ENCODE measurements at regions not wholly inside any gene's neighbourhood (a gene's known extent, or its start where the extent isn't known, plus 50 kb on each side); places are given as distances from the start of the nearest gene placed in this dataset.
"Not testable (repeated sequence)": the region's sequence is repeated elsewhere in the genome, so short reads cannot be mapped to it uniquely, and the experiment has no call there.

DNA sequence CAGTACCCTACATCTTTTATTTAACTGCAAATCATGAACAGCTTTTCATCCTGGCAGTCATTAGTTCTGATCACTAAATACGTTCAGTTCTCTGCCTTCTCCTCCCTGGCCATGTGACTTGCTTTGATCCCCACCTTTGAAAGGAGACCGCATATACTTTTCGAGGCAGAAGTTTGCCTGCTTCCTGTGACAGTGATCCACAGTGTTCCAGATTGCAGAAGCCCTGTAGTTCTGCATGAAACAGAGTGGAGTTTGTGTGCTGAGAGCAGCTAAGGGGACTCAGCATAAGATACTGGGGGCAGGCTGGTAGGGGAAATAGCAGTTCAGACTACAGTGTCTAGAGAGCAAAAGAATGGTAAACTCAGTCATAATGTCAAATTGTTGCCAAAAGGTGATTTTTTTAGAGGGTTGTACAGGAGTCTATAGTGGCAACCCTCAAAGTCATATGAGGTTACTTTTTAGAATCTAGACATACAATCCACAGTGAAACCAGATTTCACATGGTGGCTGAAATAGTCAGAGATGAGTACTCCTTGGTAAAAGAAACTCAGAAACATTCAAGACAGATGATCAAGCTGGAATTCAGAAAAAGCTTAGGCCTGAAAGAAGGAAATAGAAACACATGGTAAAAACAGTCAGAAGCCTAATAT, 1800.4 kb upstream of the CELF4 start:
- no peak for DNase-seq (ENCODE audit: low read depth)

DNA sequence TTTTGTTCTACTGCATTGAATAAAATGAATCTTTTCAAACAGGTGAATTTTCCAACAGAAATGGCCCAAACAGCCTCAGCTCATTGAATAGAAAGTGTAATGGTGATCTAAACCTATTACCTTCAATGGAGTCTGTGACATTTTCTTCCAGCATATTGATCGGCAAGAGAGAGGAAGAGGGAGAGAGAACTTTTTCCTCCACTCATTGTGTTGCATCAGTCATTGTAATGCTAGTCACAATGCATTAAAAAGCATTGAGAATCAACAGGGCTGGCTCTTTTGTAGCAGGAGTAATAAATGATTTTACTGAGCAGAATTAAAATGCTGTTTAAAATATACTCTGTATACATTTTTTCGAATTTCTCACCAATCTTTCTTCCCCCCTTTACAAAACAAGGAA, 1794.5 kb upstream of the CELF4 start:
- DNase-seq (ENCODE audit: low read depth) = no peak

DNA sequence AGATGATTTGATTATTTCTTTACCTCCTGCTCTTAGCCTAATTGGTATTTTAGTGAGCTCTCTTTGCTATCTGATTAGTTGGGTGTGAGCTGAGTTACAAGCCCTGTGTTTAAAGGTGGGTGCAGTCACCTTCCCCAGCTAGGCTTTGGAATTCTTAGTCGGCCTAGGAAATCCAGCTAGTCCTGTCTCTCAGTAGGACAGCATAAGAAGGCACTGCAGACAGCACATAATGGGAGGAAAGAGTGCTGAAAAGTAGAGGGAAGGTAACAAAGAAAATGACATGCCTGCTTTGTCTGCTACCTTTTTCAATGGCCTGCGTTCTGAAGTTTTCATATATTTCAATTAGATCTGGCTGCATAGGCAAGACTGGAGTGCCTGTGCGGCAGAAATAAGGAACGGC, 1794.0 kb upstream of the CELF4 start:
- DNase-seq (ENCODE audit: low read depth) = no peak

DNA sequence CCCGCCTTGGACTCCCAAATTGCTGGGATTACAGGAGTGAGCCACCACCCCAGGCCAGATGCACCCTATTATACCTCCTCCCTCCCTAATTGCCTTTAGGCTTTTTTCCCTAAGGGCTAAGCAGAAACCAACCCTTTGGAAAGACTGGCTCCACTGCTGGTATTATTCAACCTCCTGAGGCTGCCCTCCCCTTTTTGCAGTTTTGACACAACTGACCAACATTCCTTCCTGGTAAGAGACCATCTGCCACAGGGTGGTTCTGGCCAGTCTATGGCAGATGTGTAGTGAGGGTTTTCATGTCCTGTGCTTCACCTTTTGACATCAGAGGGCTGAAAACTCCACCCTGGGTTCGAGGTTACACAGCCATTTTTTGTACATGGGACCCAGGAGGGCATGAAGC, 1785.3 kb upstream of the CELF4 start:
- DNase-seq (ENCODE audit: low read depth) = no peak

DNA sequence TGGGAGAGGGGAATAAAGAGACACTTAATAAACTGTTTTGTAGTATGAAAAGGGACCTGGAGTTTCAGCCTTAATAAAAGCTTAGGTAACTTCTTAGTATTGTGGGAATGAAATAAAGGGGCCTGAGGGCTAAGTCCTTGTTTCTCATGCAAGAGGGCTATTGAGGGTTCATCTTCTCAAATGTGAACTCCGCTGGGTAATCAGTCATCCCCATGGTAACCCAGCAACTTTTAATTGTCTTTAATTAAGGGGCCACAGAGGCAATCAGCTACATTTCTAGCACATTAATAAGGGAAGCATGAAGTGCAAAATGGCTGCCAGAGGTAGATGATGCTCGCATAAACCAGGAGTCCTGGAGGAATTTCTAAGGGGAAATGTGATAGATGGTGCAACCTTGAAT, 1784.2 kb upstream of the CELF4 start:
- DNase-seq (ENCODE audit: low read depth) = no peak

DNA sequence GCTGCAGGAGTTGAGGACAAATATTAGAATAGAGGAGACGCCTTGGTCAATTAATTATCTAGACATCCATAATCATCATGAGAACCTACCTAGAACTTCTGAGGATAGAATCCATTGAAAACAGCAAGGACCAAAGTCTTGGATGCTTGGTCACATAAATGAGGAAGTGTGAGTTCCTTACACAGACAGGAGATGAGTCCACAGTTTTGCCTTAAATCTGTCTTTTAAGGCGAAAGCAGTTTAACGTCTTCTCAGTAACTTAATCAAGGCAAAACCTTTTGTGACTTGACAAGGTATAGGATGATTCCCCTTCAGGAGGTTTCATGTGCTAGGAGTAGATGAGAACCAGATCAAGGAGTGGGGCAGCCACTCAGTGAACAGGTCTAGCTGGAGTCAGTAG, 1783.2 kb upstream of the CELF4 start:
- DNase-seq (ENCODE audit: low read depth) = no peak

DNA sequence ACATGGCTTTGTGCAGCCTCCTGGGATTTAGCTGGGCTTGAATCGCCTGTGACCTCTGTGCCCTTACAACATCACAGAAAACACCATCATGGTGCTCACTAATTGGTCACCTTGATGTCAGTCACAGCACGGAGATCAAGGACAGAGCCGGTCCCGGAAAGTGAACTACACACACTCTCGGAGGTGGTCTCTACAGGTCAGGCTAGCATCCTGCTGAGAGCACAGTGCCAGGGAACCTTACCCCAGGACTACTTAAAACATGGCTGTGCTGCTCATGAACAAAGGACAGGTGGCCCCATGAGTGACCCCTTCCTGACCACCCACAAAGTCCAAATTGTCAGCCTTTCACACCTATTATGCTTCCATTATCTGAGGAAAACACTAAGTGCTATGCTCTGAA, 1782.1 kb upstream of the CELF4 start:
- DNase-seq (ENCODE audit: low read depth) = no peak

DNA sequence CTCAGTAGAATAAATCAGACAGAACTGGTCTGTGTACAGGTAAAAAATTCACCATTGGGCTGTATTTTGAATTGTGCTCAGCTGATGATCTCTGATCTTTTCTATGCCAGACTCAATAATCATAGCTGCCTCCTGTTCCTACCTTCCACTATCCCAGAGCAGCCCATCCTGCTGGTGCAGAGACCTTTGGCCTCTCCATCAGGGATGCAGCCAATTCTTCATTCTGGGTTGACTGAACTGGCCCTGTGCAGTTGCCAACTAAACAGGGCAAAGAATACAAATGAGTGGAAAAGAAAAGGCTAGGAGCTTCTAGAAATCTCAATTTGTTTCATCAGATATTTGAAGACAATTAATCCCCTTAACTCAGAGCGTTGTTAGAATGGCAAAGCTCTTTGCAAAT, 1781.3 kb upstream of the CELF4 start:
- DNase-seq (ENCODE audit: low read depth) = no peak

DNA sequence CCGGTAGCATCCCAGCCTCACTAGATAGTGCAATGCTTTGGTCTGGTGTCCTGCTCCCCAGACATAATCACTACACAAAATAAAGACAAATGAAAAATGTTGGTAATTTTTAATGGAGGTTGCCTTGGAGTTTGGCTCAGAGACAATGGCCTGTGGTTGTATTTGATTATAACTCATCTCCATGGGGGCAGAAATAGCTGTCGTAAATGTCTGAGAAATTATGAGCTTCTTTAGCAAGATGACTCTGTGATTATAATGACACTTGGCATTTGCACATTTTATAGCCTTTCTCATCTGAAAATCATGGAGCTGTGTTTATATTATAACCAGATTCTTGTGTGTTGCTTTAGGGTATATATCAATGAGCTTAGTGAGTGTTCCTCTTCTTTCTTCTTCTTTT, 1779.7 kb upstream of the CELF4 start:
- no peak for DNase-seq (ENCODE audit: low read depth)

DNA sequence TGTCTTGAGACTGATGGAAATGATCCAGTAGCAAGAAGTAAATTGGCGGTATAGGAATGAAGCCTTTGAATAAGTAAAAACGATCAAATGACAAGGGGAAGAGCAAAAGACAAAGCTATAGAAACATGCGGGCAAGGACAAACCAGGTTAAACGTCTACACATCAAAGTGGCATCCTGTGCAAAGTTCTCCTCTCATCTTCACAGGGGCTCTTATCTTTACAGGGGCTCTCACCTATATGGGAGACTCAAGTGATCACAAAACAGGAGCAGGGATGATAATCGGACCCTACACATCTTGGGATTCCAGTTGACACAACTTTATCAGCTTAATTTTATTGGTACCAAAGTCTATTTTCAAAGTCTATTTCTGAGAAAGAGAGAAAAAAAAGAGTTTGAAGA, 1778.9 kb upstream of the CELF4 start:
- DNase-seq (ENCODE audit: low read depth) = no peak

DNA sequence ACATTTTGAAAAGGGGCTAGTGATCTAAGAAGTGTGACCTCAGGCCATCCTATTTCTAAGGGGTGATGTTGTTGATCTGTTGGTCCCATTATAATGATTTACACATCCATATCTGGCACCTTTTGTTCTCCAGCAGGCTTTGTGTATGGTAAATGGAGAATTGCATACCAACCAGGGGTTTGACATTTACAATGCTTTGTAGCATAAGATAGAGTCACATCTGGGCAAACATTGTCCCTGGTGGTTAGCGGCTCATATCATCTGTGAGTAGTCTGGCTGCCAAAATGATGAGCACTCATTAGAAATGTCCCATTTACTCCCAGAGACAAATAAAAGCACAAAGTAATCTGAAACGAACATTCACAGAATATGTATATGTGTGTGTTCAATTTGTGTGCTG, 1775.5 kb upstream of the CELF4 start:
- DNase-seq (ENCODE audit: low read depth) = no peak

DNA sequence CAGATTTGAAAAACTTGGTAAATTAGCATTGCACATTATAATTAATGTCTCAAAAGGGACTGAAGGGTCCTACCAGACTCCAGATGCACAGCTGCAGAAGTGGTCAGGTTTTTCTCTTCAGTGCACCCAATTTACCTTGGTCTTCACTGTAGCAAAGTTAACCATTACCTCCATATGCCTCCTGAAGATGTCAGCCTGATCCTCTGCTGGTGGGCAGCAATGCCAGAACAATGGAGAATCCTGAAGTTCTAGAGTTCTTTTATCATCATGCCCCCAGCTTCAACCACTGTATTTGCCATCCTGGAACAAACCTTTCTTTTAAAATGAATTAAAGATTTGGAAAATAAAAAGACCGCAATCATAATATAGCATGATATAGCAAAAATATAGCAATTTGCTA, 1774.8 kb upstream of the CELF4 start:
- no peak for DNase-seq (ENCODE audit: low read depth)

DNA sequence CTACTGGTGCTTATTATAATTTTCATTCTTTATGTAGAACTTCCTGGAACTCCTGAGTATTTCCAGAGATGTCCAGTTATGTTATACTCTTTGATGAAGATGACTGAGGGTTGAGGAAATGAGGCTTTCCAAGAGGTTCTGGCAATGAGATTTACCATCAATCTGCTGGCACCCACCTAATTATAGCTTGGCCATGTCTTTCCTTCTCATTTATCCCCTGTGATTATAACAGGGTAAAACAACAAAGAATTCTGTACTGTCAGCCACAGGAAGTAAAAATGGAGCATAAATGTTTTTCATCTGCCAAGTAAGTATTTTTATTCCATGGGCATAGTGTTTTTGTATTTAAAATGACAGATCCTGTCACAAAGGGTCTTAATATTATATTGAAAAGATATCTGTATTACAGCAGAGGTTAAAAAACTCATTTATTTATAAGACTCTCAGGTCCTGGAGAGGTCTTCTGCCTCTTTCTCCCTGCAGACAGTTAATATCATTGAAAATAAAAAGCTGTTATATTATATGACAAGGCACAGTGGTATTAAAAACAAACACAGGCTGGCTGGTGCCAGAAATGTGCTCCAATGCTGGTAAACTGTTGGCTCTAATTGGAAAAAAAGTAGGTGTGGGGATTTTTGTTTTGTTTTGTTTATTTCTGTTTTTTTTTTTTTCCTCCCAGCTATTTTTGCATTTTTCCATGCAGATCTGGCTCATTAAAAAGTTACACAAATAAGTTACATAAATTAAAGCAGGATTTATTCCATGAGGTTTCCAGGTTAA, 1764.1 kb upstream of the CELF4 start:
- DNase-seq (ENCODE audit: low read depth) = no peak

DNA sequence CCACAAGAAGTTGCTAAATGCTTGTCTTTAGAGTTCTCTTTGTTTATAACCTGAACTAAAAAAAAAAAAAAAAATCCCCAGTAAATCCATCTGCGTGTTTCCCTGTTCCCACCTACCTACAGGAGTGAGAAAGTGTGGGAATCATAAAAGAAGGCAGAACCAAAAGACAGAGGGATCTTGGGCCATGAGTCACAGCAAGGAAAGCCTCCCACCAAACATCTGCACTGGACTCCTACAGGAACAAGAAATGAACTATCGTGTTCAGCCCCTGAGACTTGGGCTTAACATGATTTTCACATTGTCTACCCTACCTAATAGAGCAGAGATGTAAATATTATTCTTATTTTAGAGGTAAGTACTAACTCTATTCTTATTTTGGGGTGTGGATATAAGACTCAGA, 1761.2 kb upstream of the CELF4 start:
- DNase-seq (ENCODE audit: low read depth) = no peak

DNA sequence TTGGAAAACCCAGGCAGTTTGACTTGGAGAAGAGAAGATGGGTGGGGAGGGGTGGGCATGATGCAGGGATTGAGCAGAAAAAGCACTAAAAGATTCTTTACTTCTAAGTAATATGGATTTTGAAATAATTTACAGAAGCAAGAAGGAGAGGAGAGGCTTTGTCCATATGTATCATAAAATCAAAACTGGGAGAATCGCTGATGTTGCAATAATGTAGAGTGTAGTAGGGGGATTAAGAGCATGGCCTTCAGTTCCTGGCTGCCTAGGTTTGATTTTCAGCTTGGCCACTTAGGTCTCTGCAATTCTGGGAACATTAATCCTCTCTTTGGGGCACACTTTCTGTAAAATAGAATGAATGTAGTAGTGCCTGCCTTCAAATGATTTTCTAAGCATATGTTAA, 1760.4 kb upstream of the CELF4 start:
- no peak for DNase-seq (ENCODE audit: low read depth)

DNA sequence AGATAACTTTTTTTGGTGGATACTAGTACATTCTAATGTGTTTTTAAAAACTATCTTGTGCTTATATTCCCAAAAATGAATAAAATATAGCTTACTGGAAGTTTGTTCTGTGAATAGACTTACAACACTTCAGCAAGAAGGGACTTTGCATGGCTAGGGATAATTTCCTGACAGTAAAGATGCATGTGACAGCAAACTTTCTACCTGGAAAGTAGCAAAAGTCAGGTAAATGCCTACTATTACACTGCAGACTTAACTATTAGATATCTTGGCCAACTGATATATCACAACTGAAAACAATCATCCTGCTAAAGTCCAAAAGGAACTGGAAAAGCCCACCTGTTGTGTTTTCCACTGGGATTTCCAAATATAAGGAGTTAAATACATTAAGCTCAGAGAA, 1753.5 kb upstream of the CELF4 start:
- no peak for DNase-seq (ENCODE audit: low read depth)

DNA sequence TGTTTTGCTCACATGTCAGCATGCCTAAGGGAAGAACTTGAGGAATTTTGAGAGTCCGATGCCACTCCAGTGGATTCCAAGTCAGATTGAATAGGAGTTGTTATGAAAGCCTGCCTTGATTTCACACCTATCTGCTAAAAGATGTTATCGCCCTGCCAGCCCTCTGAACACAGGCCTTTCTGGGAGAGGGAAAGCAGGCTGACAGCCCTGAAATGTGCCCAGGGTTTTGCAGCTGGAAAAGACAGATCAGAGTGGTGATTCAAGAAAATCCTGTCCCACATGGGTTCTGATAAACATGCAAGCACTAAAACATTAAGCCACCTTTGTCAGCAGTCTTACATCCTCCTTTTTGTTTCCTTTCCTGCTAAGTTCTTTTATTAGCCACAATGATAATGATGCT, 1752.9 kb upstream of the CELF4 start:
- no peak for DNase-seq (ENCODE audit: low read depth)

DNA sequence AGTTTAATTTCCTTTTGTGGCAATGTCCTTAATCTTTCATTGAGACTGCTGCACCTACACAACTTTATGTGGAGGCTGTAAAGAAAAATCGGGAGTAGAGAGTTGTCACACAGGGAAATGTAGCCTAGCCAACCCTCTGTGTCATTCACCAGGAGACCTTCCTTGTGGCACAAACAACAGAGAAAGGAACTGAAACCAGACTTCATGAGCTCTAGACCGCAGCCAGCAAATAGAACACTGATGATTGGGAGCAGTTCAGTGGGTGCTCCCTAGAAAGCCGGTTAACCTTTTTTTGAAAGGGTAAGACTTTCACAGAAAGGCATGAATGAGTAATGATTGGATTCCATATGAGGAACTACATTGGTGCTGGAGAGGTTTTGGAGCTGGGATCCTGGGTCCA, 1752.4 kb upstream of the CELF4 start:
- no peak for DNase-seq (ENCODE audit: low read depth)

DNA sequence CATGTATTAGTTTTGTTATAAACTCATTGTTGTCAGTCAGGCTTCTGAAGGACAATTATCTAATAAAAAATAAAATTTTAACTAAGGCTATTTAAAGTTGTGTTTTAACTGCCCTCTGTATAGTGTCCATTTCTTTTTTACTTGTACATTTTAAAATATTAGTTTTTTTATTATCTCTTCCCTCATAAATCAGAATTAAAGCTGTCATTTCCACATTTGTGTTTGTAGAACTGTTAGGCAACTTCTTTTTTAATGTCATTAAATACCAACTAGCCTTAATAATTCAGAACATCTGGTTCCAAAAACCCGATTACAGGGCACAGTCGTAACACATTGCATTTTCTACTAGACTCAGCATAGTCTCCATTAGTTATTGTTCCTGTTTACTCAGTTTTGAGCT, 1749.0 kb upstream of the CELF4 start:
- no peak for DNase-seq (ENCODE audit: low read depth)

DNA sequence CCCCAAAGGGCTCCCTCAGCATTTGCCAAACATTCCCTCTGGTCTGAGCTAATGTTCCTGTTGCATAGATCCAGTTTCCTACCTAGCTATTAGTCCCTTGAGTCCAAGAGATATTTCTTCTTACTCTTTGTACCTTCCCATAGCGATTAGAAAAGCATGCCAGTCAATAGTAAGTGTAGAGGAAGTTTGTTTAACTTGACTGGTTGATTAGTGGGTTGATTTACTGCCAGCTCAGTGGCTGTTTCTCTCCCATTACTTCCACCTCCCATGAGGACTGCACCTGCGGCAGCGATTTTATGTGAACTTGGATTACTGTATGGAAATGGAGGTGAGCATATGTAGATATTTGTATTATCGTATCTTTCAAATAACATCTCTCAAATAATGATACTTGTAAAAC, 1748.4 kb upstream of the CELF4 start:
- no peak for DNase-seq (ENCODE audit: low read depth)

DNA sequence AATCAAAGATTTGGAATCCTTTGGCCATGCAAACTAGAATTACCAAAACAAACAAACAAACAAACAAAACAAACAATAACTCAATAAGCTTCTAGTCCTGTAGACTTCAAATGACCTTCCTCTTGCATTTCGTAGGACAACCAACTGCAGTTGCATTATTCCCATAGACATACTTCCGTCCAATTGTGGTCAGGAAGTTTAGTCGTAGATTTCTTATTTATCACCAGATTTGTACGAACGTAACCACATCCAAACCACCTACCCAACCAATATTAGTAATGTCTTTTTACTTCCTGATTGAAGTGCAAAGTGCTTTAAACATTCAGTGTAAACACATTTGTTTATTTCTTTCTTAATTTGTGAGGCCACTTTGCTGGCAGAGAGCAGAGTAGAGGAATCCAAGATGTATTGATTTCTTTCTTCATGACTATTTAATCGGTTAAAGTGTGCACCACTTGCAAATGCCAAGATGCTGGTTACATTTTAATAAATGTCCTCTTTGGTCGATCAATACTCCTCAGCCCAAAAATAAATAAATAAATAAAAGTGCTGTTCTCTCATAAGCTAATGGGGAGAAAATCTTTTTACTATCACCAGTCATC, 1745.6 kb upstream of the CELF4 start:
- no peak for DNase-seq (ENCODE audit: low read depth)

DNA sequence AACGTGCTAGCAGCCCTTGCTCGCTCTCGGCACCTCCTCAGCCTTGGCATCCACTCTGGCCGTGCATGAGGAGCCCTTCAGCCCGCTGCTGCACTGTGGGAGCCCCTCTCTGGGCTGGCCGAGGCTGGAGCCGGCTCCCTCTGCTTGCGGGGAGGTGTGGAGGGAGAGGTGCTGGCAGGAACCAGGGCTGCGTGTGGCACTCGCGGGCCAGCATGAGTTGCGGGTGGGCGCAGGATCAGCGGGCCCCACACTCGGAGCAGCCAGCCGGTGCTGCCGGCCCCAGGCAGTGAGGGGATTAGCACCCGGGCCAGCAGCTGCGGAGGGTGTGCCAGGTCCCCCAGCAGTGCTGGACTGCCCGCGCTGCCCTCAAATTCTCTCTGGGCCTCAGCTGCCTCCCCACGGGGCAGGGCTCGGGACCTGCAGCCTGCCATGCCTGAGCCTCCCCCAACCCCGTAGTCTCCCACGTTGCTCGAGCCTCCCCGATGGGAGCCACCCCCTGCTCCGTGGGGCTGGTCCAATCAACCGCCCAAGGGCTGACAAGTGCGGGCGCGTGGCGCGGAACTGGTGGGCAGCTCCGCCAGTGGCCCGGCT, 1743.4 kb upstream of the CELF4 start:
- DNase-seq (ENCODE audit: low read depth) = not testable (repeated sequence)

DNA sequence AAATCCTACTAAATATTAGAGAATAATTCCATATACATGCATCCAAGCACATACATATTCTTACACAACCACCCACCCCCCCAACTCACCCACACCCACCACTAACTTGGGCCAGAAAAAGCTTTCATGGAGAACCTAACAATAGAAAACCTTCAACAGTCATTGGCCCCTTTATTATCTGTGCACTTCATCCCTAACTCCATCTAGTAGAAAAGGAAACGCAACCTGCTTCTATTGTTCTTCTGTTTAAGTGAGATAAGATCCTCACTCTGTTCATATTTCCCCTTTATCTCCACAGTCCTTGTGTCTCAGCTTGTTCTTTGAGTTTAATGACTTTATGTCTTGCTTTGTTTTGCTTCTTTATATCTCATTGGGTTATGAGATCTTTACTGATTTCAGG, 1740.2 kb upstream of the CELF4 start:
- no peak for DNase-seq (ENCODE audit: low read depth)
